Epithelial cell of esophagus (primary cell): ENCODE measurements at regions not wholly inside any gene's neighbourhood (a gene's known extent, or its start where the extent isn't known, plus 50 kb on each side); places are given as distances from the start of the nearest gene placed in this dataset.

Experiments used
- DNase-seq: peaks from one replicate; pipeline ENCODE4 v3.0.0; 2010; ENCODE audit warnings: low read depth
- H3K4me3 ChIP-seq: 2 replicates; pipeline ENCODE4 v1.5.1; 2011; ENCODE audit warnings: mild to moderate bottlenecking, low read length, control low read depth
- TF ChIP-seq, protein P1 (sequence below): IDR thresholded peaks from 2 replicates; pipeline ENCODE4 v1.5.1; 2011; ENCODE audit warnings: low read depth, mild to moderate bottlenecking, low read length, control low read depth, inconsistent platforms; ENCODE audit not compliant: insufficient read depth; ENCODE audit errors: missing control alignments

DNA sequence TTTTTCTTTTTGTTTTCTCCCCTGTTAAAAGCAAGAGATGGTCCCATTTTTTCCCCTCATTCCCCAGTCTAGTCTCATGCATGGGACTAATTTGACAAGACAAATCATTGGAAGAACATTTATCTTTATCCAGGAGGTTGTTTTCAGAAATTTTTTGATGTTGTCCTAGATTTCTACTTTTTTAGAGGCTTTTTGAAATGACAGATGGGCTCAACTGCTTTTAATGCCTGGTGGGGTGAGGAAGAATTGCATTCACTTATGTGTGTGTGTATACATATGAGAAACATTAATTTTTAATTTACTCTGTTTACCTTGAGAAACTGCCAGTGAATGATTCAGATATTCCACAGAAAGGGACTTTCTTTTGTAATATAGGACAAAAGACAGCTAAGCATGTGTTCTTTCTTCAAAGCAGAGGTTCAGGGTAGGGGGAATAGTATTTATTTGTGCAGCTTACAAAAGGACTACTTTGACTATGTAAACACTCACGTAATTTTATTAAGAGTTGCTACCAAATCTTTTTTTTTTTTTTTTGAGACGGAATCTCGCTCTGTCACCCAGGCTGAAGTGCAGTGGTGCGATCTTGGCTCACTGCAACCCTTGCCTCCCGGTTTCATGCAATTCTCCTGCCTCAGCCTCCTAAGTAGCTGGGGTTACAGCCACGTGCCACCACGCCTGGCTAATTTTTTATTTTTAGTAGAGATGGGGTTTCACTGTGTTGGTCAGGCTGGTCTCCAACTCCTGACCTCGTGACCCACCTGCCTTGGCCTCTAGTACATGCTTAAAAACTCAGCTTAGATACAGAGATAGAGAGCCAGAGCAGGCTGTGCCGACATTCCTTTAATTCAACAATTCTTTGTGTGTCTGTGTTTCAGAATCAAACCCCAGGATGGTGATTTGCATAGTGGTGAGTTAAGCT is 130.1 kb upstream of the RARB start:
- peak; percentile 7 for DNase-seq
- H3K4me3 ChIP-seq: no peak overlapping the region
- TF ChIP-seq, protein P1, sequence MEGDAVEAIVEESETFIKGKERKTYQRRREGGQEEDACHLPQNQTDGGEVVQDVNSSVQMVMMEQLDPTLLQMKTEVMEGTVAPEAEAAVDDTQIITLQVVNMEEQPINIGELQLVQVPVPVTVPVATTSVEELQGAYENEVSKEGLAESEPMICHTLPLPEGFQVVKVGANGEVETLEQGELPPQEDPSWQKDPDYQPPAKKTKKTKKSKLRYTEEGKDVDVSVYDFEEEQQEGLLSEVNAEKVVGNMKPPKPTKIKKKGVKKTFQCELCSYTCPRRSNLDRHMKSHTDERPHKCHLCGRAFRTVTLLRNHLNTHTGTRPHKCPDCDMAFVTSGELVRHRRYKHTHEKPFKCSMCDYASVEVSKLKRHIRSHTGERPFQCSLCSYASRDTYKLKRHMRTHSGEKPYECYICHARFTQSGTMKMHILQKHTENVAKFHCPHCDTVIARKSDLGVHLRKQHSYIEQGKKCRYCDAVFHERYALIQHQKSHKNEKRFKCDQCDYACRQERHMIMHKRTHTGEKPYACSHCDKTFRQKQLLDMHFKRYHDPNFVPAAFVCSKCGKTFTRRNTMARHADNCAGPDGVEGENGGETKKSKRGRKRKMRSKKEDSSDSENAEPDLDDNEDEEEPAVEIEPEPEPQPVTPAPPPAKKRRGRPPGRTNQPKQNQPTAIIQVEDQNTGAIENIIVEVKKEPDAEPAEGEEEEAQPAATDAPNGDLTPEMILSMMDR: no peak

- no peak for DNase-seq
- no peak overlapping the region for H3K4me3 ChIP-seq
- TF ChIP-seq, protein P1: no peak
Observed at GRCh38 chr3:25300141-25300540, 127.9 kb upstream of the RARB start.

DNA sequence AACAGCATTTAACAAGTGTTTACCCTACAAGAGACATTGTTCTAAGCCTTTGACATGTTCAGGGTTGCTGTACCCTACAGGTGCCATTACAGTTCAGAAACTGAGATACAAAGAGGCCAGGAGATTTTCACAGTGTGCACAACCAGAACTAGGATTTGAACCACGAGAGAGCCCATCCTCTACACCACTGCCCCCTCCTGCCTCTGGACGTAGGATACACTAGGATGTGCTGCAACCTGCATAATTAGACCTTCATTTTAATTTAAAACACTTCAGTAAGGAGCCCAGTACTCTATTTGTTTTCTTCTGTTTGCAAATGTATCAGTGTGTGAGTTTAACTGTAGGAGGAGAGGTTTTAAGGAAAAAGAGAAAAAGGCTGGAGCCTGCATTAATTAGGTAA is 123.1 kb upstream of the RARB start:
- H3K4me3 ChIP-seq: no peak overlapping the region
- TF ChIP-seq, protein P1: no peak
- DNase-seq: no peak

GRCh38 chr3:25306066-25306465 is 122.0 kb upstream of the RARB start:
- peak; percentile 11 for DNase-seq
- TF ChIP-seq, protein P1: no peak

GRCh38 chr3:25306705-25307104 is 121.4 kb upstream of the RARB start:
- TF ChIP-seq, protein P1: no peak
- H3K4me3 ChIP-seq: no peak overlapping the region

More at GRCh38 chr3:25306066-25306465, 122.0 kb upstream of the RARB start:
- H3K4me3 ChIP-seq: no peak overlapping the region

DNA sequence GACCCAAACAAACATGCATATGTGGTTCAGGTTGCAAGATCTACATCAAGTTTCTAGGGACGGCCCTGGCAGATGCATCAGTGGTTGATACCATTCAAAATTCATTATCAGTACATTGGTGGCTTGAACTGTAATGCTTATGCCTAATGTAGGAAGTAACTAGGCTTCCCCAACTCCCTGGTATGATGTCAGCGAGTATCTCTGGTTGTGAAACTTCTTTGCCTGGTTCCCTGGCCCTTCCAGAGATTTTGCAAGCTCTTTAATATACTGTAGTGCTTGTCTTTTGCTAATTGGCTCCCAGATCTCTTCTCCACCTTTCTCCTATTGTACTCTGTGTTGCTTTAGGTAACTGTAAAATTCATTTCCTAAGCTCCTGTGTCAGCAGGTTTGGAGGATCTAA is 114.8 kb upstream of the RARB start:
- H3K4me3 ChIP-seq: no peak overlapping the region
- peak; percentile 46 for DNase-seq
- TF ChIP-seq, protein P1: no peak

More at GRCh38 chr3:25306705-25307104, 121.4 kb upstream of the RARB start:
- DNase-seq: peak; percentile 52
